NCI-H460 (cell line): ENCODE measurements at regions not wholly inside any gene's neighbourhood (a gene's known extent, or its start where the extent isn't known, plus 50 kb on each side); places are given as distances from the start of the nearest gene placed in this dataset.

ENCODE experiments used
- DNase-seq: peaks from one replicate; pipeline ENCODE4 v3.0.0-alpha.2; 2016; ENCODE audit warnings: low read depth; ENCODE audit errors: extremely low read depth

DNA sequence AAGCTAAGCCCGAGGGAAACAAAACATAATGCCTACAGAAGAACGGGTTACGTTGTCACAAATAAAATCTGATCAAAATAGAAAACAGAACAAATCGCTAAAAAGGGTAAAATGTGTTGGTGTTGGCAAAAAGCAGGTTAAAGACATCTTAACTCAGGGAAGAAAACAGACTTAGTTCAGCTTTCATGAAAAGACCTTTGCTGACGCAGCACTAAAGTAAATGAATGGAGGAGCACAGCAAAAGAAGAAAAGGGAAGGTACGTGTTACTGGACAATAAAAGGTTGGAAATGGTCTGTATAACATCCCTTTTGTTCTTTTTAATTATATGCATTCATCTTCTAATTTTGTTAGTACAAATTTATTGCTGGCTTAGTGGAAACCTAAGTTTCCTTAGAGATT, 117.4 kb upstream of the DSEL start:
- no peak for DNase-seq

DNA sequence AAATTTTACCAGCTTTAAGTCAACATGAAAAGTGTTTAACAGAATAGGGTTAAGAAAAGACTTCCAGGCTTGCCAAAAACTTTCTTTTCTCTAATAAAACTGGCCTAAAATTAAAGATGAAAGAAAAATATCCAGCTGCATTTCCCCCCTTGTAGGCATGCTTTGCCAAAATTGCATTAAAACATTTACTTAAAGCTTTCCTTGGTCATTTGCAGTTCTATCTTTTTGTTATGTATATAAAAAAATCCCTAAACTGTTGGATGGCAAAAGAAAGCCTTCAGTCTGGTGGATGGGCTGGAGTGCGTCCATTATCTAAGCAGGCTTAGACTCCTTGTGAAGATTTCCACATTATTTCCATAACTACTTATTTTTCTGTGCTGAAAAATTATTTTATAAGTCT, 105.4 kb upstream of the DSEL start:
- no peak for DNase-seq

DNA sequence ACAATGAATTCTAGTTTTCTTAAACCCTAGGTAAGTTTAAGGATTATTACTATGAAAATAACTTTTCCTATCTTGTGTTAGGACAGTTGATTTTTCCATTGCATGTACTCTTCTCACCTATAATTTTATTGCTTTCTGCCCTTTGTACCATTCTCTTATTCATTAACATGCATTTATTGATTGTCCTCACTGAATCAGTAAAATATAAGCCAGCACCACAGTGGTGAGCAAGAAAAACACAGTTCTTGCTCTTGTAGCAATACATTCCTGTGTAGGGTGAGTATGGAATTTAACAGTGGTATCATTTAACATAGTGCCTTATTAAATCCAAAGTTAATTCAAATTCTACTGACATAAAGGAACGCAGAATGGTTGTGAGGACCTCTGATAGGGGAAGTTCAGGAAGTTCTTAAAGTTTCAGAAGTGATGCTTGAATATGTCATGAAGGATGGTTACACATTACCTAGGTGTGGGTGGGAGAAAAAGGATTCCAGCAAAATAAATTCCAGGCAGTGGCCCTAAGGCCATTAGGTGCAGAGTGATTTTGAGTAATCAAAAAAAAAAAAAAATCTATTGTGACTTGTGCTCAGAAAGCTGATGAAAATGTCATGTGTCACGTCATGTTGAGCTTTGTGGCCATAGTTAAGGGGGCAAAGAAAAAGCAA, 104.7 kb upstream of the DSEL start:
- no peak for DNase-seq

DNA sequence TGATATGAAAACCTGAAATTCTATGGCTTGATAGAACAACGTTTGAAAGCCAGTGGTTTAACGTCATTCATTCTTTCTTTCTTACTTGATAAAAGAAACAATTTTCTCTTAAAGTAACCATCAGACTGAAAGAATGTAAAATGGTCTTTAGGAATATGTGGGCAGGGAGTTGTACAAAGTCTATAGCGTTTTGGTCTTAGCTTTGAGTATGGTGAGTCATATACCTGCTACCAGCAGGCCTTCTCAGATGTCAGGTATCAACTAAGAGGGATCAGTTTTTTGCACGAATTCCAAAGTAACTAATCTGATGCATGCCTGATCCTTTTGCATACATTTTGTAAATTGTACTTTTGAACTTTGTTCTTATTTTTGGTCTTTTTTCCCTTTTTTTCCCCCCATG, 101.5 kb upstream of the DSEL start:
- no peak for DNase-seq

DNA sequence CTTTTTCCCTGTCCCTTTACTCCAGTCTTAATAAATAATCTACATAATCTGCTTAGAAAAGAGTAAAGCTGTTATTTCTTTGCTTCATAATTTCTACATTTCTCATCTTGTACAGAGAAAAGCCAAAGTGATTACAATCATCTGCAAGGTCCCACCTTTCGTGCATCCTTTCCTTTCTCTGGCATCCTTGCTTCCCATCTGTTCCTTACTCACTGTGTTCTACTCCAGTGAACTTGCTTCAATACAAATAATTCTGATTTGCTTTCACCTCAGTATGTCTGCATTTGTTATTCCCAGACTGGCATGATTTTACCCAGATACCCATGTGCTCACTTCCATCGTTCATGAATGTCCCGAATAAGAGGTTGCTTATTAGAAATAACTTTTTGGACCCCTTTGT, 99.4 kb upstream of the DSEL start:
- no peak for DNase-seq

DNA sequence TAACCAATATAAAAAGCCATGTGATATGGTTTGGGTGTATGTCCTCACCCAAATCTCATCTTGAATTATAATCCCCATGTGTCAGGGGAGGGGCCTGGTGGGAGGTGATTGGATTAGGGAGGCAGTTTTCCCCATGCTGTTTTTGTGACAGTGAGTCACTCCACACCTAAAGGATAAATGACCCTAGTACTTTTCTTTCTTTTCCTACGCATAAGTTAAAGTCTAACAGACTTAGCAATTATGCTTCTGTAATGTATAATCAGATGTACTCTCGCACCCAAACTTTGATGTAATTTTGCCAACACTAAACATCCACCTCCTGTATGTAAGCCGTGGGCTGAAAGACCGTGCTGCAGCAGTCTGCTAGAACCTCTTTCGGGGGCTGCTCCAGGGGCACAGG, 97.2 kb upstream of the DSEL start:
- no peak for DNase-seq

DNA sequence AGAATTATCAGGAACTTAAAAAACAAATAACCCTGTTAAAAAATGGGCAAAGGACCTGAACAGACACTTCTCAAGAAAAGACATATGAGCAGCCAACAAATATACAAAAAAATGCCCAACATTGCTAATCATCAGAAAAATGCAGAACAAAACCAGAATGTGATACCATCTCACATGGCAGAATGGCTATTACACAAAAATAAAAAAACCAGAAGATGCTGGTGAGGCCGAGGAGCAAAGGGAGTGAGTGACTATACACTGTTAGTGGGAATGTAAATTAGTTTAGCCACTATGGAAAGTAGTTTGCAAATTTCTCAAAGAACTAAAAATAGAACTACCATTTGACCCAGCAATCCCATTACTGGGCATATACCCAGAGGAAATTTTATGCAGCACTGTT, 95.8 kb upstream of the DSEL start:
- DNase-seq, result no peak

DNA sequence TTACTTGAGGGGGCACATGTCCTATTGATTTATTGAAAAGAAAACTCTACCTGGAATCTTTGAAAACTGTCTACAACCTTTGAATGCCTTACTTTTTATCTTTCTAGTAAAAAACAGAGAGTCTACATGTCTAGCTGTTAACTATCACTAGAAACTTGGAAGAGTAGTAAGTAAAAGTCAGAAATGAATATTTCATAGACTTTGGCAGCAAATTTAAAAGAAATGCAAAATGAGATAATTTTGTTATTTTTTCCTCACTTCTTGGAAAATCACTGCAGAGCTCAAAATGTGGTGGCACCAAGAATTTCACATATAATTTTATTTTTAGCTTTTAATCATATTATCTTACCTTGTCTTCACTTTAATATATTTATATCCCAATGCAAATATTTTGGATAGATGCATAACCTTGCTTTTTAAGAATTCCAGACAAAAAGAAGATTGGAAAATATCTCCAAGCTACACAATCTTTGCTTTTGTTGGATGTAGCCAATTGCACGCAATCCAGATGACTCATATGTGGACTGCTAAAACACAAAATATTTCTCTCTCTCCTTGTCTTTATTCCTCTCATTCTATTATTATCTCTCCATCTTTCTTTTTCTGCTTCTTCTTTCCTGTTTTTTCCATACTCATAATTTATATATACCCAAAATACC, 92.2 kb upstream of the DSEL start:
- DNase-seq, result no peak

DNA sequence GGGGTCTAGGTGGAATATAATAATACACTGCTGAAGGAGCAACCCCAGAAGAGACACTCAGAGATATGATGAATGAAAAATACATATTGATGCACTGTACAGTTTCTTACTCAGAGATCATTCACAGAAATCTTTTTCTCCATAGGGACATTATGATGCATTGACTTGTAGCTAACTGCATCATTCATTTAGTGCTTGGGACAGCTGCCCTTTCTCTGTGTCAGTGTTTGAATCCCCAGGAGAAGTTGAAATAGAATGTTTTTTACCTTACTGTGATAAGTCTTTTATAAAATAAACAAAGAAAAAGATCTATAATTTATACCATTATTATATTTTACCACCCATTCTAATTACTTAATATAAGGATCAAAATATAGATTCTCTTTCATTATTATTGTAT, 91.7 kb upstream of the DSEL start:
- no peak for DNase-seq

DNA sequence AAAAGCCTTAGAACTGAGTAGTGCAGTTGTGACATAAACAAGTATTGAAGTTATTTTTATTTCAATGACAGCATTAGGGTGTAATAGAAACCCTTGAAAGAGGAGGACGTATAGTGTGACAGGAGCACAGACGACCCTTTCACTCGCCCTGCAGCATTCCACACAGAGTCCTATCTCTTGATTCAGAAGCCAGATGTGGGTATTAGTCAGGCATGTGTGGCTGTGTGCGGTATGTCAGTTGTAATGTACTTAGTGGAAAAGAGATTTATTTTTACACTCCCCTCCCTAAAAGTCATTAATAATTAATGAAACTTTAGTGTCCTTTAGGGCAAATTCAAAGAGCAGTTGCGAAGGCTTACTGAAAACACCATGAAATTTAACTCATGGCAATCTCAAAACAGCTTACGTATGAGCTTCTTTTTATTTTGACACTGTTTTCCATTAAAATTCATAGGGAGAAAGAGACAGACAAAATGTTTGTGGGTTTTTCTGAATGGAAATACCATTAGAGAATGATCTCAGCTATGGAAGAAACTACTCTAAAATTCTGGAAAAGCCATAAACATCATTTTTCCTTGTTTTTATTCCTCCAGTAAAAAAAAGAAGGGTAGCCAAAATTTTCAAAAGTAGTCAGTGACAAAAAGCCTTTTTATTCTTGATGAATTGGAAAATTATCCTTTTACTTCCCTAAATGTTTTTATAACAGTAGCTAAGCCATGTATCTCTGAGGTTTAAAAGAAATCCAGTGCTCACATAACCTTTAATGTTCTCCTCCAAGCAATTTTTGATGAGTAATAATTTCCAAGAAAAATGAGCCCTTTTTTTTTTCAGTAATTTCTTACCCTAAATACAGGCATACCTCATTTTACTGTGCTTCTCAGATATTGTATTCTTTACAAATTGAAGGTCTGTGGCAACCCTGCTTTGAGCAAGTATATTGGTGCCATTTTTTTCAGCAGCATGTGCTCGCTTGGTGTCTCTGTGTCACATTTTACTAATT, 84.0 kb upstream of the DSEL start:
- DNase-seq, result no peak

DNA sequence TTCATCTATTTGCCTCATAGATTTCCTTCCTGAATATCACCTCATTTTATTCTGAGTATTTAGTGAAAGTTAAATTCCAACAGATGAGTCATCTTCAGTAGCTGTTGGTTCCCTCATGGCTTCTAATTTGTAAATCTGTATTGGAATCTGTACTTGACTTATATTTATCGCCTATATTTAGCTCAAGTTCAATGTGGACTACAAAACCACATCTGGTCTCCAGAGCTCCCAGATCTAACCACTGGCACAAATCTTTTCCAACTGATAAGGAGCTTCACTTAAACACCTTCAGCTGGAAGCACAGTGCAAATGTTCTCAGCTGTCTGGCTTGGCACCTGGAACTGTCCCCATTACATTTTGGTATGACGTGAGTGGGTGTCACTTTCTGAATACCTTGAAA, 82.8 kb upstream of the DSEL start:
- no peak for DNase-seq

DNA sequence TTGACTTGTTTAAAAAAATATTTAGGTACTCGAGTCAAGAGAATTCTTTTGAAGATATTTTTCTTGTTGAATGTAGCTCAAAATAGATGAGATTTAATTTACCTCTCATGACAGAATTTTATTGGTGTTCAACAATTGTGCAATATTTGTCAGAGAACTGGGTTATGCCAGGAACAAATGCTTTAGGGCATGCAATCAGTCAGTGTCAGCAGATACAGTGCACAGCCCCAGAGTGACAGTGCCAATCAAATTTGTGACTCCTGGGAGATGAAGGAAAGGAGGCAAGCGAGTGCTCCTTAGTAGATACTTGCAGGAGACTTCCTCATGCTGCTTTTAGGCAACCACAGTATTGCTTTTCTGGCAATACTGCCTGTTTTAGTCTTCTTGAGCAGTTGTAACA, 81.2 kb upstream of the DSEL start:
- no peak for DNase-seq

DNA sequence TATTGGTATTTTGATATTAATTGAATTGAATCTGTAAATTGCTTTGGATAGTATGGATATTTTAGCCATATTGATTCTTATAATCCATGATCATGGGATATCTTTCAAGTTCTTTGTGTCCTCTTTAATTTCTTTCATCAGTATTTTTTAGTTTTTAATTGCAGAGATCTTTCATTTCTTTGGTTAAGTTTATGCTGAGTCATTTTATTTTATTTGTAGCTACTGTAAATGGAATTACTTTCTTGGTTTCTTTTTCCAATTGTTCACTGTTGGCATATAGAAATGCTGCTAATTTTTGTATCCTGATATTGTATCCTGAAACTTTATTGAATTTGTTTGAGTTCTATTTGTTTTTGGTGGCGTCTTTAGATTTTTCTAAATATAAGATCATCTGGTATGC, 79.5 kb upstream of the DSEL start:
- no peak for DNase-seq

DNA sequence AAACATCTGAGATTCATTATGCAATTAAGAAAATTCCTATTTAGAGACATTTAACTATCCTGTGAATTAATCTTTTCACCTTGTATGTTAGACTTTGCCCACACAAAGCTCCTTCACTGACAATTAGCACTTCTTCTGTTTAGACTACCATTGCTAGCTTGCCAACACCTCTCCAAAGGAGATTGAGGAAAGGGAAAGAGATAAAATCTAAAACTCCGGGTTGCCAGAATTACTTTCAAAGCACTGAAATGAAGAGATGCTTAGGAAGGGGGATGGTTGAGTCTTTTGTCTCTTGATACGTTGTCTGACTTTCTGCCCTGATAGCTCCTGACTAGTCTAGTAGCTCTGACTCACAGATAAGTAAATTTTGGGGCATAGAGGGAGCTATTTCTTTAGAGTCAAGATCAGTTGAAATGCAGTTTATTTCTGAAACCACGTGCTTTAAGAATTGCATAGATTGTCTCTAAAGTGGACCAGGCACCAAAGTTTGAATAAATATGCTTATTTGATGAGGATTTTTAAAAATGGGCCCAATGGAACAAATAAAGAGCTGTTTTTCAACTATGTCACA, 74.1 kb upstream of the DSEL start:
- no peak for DNase-seq

DNA sequence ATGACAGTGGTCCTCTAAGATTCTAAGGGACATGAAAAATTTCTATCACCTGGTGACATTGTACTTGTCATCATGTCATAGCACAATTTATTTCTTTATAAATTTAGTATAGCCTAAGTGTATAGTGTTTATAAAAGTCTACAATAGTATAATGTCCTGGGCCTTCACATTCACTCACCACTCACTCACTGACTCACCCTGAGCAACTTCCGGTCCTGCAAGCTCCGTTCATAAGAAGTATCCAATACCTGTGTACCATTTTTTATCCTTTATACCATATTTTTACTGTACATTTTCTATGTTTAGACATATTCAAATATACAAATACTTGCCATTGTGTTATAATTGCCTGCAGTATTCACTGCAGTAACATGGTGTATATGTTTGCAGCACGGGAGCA, 72.8 kb upstream of the DSEL start:
- no peak for DNase-seq

DNA sequence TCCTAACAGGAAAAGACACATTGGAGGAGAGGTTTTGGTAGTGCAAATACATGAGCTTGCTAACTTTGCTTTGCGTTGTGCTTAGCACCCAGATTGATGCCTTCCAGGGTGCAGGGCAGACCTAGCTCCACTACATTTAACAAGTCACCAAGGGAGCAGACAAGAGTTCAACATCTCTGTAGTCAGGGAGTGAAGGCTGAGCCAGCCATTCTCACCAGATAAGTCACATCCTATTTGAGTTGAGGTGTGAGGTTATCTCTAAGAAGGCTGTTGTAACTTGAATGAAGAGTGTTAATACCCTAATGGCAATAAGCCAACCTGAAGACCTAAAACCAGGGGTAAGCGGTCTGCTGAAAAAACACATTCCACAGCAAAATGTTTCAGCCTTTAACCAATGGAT, 69.6 kb upstream of the DSEL start:
- DNase-seq, result no peak

DNA sequence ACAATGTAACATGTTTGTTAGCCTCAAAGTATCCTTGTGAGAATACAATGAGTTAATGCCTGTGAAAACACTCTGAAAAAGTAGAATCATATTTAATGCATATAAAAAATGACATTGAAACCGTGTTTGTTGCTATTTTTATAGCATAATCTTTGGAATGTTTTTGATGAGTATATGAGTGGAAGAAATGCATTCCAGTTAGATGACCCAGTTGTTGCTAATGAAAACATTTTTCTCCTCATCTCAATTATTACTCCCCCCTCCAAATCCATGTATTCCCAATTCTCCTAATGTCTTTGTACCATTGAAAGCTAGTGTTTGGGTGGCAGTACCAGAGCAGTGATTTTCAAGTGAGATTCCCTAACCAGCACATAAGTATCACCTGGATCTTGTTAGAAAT, 67.1 kb upstream of the DSEL start:
- DNase-seq, result no peak

DNA sequence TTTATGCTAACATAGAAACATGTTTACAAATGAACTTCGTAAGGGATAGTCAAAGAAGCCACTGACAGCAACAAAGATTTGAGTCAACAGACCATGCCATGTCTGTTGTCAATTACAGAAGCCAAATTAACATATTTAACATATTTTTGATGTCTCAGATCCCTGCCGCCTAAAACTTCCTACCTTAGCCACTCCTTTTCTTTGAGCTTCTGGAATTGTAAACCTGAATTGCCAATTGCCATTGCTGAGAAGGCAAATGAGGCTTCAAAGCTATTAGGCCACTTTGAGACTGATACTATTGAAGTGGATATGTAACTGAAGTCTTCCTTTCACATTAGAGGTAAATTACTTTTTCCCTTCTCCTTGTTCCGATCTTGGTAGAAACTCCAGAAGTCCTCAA, 66.0 kb upstream of the DSEL start:
- no peak for DNase-seq

DNA sequence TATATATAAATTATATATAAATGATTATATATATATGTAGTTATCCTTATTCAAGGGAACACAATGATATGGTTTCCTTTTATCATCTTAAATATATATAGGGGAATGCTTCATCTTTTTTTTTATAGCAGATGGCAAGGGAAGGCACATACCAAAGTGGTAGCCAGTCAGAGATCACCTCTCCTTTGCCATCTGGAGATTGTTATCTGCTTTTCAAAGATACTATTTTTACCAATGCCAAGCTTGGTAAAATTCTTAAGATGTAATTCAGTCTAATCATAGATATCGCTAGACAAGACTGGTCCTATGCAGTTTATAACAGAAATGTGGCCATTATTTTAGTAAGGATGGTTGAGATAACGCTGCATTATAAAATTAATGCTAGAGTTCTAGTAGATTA, 64.7 kb upstream of the DSEL start:
- DNase-seq, result no peak

DNA sequence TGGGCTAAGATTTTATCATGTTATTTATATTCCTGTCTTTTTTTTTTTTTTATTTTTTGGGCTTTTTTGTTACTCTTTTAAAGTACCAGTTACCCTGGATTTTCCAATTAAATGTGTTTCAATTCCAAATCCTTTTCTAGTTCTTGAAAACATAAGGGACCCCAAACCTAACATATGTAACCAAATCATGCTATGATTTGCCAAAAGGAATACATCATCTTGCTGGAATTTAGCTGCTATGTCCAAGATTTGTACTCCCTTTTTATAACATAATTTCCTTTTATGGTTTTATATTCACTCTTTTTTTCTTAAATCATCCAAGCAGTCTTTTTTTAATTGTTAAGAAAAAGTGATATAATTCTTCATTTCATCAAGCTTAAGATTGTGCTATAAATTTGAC, 60.9 kb upstream of the DSEL start:
- DNase-seq, result no peak

DNA sequence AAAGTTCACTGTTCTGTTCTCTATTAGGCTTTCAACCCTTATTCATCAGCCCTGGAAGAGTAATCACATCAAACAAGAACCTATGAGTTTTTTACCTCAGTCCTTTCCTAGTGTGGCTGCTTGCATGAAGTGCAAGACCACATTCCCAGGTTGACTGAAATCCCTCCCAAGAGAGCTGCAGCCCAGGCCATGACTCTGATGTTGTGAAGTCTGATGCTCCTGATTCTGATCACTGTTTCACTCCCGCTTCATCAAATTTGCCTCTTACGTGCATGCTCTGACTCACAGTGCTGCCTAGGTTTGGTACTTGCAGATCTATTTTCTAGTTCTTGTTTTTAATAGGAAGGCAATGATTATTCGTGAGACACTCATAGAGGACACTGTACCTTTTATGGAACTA, 58.2 kb upstream of the DSEL start:
- DNase-seq, result no peak
